Gastrocnemius medialis (tissue), 4 donors: ENCODE measurements at regions not wholly inside any gene's neighbourhood (a gene's known extent, or its start where the extent isn't known, plus 50 kb on each side); places are given as distances from the start of the nearest gene placed in this dataset.

ENCODE experiments used
- ATAC-seq, 2 donors: fragments of 150-250 bp; one replicate each; pipeline ENCODE4 v1.9.1; 2016
- DNase-seq, 2 donors: peaks; one replicate each; pipeline ENCODE4 v3.0.0-alpha.2; 2019
- H3K27ac ChIP-seq, 4 donors: fragments of 200-600 bp; sonication (generic); 1 replicate in 1 of 4; 2 replicates in 3 of 4; pipeline ENCODE4 v1.5.1; 2016 to 2018; ENCODE audit warnings: mild to moderate bottlenecking in 2 of 4, moderate library complexity in 1 of 4
- H3K27me3 ChIP-seq, 3 donors: fragments of 200-600 bp; sonication (generic) in 2 of 3; 1 replicate in 1 of 3; 2 replicates in 2 of 3; pipeline versions ENCODE4 v1.5.1 to v1.6.0; 2016 to 2019; ENCODE audit warnings: mild to moderate bottlenecking in 1 of 3, moderate library complexity in 1 of 3
- H3K36me3 ChIP-seq, 2 donors: fragments of 200-600 bp; sonication (generic) in 1 of 2; one replicate each; pipeline ENCODE4 v1.5.1; 2017 to 2018
- H3K4me1 ChIP-seq, 2 donors: fragments of 200-600 bp; sonication (generic) in 1 of 2; one replicate each; pipeline ENCODE4 v1.5.1; 2016 to 2017; ENCODE audit warnings: mild to moderate bottlenecking in 2 of 2
- H3K4me3 ChIP-seq, 4 donors: fragments of 200-600 bp; sonication (generic) in 3 of 4; 1 replicate in 1 of 4; 2 replicates in 3 of 4; pipeline ENCODE4 v1.5.1; 2016 to 2019; ENCODE audit warnings: mild to moderate bottlenecking in 2 of 4
- H3K9me3 ChIP-seq, 3 donors: fragments of 200-600 bp; sonication (generic) in 2 of 3; 1 replicate in 1 of 3; 2 replicates in 2 of 3; pipeline ENCODE4 v1.5.1; 2016 to 2019
- POLR2A ChIP-seq, 2 donors: fragments of 450-650 bp; IDR thresholded peaks; one replicate each; pipeline ENCODE4 v1.6.1; 2017; ENCODE audit warnings: antibody characterized with exemption in 2 of 2, mild to moderate bottlenecking in 2 of 2, moderate library complexity in 2 of 2
- in situ Hi-C, 4 donors: fragments of 200-750 bp; cut with MboI; loops; one replicate each; pipeline versions ENCODE4 v1.15.0 to v1.8.0; 2017; ENCODE audit warnings: low sequenced_read_pairs in 4 of 4
- intact Hi-C: fragments of 100-400 bp; cut with DNase I; formaldehyde crosslinking; loops from one replicate; pipeline ENCODE4 v1.15.1; 2023; ENCODE audit warnings: low total_unique reads
- TF ChIP-seq, protein P1 (sequence below), 5 experiments: fragments of 450-650 bp in 3 of 5; fragments of 200-600 bp in 2 of 5; sonication (generic) in 2 of 5; IDR thresholded peaks in 4 of 5; conservative IDR thresholded peaks in 1 of 5; 1 replicate in 4 of 5; 2 replicates in 1 of 5; pipeline ENCODE4 v1.5.1; 2016 to 2019; ENCODE audit warnings: antibody characterized with exemption in 5 of 5, mild to moderate bottlenecking in 3 of 5, moderate library complexity in 3 of 5

DNA sequence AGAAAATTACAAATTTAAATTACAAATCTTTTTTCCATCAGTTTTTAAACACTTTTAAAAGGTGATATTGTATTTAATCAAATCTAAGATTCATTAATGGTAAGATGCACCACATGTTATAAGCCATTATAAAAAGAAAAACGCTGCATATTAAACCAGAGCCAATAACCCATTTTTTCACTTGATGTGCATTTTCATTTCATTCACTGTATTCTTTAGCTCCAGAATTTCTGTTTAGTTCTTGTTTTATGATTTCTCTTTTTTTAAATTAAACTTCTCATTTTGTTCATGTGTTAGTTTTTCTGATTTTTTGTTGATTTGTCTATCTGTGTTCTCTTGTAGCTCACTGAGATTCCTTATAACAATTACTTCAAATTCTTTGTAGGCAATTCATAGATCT is 62.4 kb upstream of the MBOAT2 start:
- no peak for TF ChIP-seq POLR2A (IDR thresholded peaks at IDR 0.05)
- TF ChIP-seq, protein P1, sequence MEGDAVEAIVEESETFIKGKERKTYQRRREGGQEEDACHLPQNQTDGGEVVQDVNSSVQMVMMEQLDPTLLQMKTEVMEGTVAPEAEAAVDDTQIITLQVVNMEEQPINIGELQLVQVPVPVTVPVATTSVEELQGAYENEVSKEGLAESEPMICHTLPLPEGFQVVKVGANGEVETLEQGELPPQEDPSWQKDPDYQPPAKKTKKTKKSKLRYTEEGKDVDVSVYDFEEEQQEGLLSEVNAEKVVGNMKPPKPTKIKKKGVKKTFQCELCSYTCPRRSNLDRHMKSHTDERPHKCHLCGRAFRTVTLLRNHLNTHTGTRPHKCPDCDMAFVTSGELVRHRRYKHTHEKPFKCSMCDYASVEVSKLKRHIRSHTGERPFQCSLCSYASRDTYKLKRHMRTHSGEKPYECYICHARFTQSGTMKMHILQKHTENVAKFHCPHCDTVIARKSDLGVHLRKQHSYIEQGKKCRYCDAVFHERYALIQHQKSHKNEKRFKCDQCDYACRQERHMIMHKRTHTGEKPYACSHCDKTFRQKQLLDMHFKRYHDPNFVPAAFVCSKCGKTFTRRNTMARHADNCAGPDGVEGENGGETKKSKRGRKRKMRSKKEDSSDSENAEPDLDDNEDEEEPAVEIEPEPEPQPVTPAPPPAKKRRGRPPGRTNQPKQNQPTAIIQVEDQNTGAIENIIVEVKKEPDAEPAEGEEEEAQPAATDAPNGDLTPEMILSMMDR (IDR thresholded peaks at IDR 0.05 in 4 of 5, conservative IDR thresholded peaks at IDR 0.05 in 1 of 5): no peak
- Histone ChIP-seq H3K27me3 (peaks cover 0 to 3% (median 0%) of the 10 kb centered on the region in 3 donors), H3K27ac (no peak overlapping the region), H3K4me3 (no peak overlapping the region), H3K9me3 (peaks cover 0 to 11% (median 0%) of the 10 kb centered on the region in 3 donors), H3K4me1 (no peaks in the 10 kb centered on the region), H3K36me3 (no peaks in the 10 kb centered on the region)
- ATAC-seq (no peak), DNase-seq (no peak)
- intact Hi-C loops (no loop called here), in situ Hi-C loops (no loop called here)

DNA sequence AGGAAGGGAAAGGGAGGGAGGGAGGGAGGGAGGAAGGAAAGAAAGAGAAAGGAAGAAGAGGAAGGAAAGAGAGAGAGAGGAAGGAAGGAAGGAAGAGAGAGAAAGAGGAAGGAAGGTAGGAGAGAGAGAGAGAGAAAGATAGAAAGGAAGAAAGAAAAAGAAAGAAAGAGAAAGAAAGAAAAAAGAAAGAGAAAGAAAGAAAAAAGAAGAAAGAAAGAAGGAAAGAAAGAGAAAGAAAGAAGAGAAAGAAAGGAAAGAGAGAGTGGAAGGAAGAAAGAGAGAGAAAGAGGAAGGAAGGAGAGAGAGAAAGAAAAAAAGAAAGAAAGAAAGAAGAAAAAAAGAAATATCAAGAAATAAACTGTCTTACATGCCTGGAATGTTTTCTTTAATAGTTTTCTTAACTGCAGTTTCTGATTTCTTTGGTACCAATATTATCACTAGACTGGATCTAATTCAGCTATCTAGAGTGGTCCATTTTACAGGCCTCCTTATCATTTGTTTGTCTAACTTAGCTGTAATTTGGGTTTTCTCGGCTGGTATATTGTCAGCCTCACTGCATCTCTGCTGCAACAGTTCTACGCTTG is 59.6 kb upstream of the MBOAT2 start:
- intact Hi-C loops (no loop called here), in situ Hi-C loops (no loop called here)
- no peak for TF ChIP-seq POLR2A (IDR thresholded peaks at IDR 0.05)
- TF ChIP-seq, protein P1 (IDR thresholded peaks at IDR 0.05 in 4 of 5, conservative IDR thresholded peaks at IDR 0.05 in 1 of 5): no peak
- no peak for ATAC-seq
- no peak overlapping the region for H3K4me3 ChIP-seq
- H3K4me1 ChIP-seq: no peaks in the 10 kb centered on the region
- no peak for DNase-seq
- peaks cover 0 to 11% (median 0%) of the 10 kb centered on the region in 3 donors for H3K9me3 ChIP-seq
- H3K27me3 ChIP-seq: no peaks in the 10 kb centered on the region
- H3K27ac ChIP-seq: no peak overlapping the region
- no peaks in the 10 kb centered on the region for H3K36me3 ChIP-seq

DNA sequence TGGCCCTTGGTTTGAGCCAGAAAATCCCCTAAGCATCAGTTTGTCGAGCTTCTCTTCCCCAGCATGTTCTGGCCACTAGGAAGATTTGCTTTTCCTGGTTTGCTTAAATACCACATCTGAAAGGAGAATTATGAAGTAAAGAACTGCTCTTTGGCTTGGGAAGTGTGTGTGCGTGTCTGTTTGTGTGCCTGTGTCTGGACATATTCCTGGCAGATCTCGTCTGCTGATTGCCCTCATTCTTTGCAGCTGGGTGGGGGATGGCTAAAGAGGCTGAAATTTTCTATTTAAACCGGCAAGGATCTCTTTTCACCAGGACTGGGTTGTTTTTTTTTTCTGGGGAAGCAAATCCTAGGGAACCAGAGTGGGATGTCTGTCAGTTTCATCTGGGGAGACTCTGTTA is 57.3 kb upstream of the MBOAT2 start:
- intact Hi-C loops (no loop called here), in situ Hi-C loops (no loop called here)
- Histone ChIP-seq H3K9me3 (peaks cover 0 to 4% (median 0%) of the 10 kb centered on the region in 3 donors), H3K27me3 (no peaks in the 10 kb centered on the region), H3K36me3 (no peaks in the 10 kb centered on the region), H3K4me3 (no peak overlapping the region), H3K4me1 (no peaks in the 10 kb centered on the region), H3K27ac (no peak overlapping the region)
- no peak for TF ChIP-seq POLR2A (IDR thresholded peaks at IDR 0.05)
- TF ChIP-seq, protein P1 (IDR thresholded peaks at IDR 0.05 in 4 of 5, conservative IDR thresholded peaks at IDR 0.05 in 1 of 5): no peak
- ATAC-seq (no peak), DNase-seq (no peak)

DNA sequence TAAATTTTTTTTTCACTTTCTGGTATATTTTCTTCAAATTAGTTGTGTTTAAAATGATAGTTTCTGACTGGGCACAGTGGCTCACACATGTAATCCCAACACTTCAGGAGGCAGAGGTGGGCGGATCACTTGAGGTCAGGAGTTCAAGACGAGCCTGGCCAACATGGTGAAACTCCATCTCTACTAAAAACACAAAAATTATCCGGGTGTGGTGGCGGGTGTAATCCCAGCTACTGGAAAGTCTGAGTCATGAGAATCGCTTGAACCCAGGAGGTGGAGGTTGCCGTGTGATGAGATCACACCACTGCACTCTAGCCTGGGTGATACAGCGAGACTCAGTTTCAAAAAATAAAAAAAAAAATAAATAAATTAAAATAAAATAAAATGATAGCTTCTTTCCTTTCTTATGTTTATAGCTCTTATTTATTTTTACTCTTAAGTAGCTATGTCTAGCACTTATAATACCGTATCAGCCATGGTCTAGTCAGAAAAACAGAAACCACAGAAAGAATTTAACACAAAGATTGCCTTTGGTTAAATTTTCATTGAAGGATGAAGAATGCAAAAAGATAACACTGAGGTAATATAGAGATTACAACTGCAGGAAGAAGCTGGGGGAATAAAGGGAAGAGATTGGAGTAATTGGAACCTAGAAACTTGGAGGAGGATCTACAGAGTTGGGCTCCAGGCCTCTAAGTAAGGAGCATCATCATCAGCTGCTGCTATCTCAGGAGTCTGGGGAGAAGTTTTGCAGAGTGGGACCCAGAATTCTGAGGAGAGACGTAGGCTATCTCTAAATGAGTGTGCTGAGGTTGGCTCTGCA is 54.7 kb upstream of the MBOAT2 start:
- intact Hi-C loops (no loop called here), in situ Hi-C loops (no loop called here)
- H3K4me3 ChIP-seq: no peak overlapping the region
- ATAC-seq: no peak
- DNase-seq: no peak
- H3K4me1 ChIP-seq: no peaks in the 10 kb centered on the region
- no peak for TF ChIP-seq POLR2A (IDR thresholded peaks at IDR 0.05)
- TF ChIP-seq, protein P1 (IDR thresholded peaks at IDR 0.05 in 4 of 5, conservative IDR thresholded peaks at IDR 0.05 in 1 of 5): no peak
- H3K27ac ChIP-seq: no peak overlapping the region
- H3K27me3 ChIP-seq: no peaks in the 10 kb centered on the region
- H3K9me3 ChIP-seq: no peaks in the 10 kb centered on the region
- H3K36me3 ChIP-seq: no peaks in the 10 kb centered on the region
